Prostate gland (tissue), 2 donors: ENCODE measurements at regions not wholly inside any gene's neighbourhood (a gene's known extent, or its start where the extent isn't known, plus 50 kb on each side); places are given as distances from the start of the nearest gene placed in this dataset.
"Not testable (repeated sequence)": the region's sequence is repeated elsewhere in the genome, so short reads cannot be mapped to it uniquely, and the experiment has no call there.

ENCODE experiments used
- DNase-seq: peaks from one replicate; pipeline ENCODE4 v3.0.0-alpha.2; 2019; ENCODE audit warnings: low spot score
- H3K27ac ChIP-seq, 2 donors: fragments of 200-600 bp; sonication (generic); 2 replicates each; pipeline ENCODE4 v1.5.1; 2017 to 2019
- H3K27me3 ChIP-seq: fragments of 200-600 bp; sonication (generic); replicated peaks from 2 replicates; pipeline ENCODE4 v1.5.1; 2019; ENCODE audit not compliant: insufficient read depth
- H3K36me3 ChIP-seq, 2 donors: fragments of 200-600 bp; sonication (generic); 1 replicate in 1 of 2; 2 replicates in 1 of 2; pipeline versions ENCODE4 v1.5.1 to v1.8.1; 2017 to 2019
- H3K4me1 ChIP-seq: fragments of 200-600 bp; sonication (generic); replicated peaks from 2 replicates; pipeline ENCODE4 v1.5.1; 2019
- H3K4me3 ChIP-seq, 2 donors: fragments of 200-600 bp; sonication (generic); 2 replicates each; pipeline ENCODE4 v1.5.1; 2017 to 2019
- H3K9me3 ChIP-seq: fragments of 200-600 bp; sonication (generic); 2 replicates; pipeline ENCODE4 v1.5.1; 2017
- POLR2A ChIP-seq: fragments of 450-650 bp; IDR thresholded peaks from one replicate; pipeline ENCODE4 v1.6.1; 2016; ENCODE audit warnings: antibody characterized with exemption, mild to moderate bottlenecking
- POLR2AphosphoS5 ChIP-seq: sonication (generic); formaldehyde crosslinking; IDR thresholded peaks from one replicate; pipeline ENCODE4 v1.6.1; 2017; ENCODE audit warnings: antibody characterized with exemption
- WGBS: methylation state at CpG from one replicate; pipeline ENCODE4 v1.1.5; 2018; 5-methylcytosine and 5-hydroxymethylcytosine counted together
- intact Hi-C: fragments of 100-400 bp; cut with DNase I; formaldehyde crosslinking; loops from one replicate; pipeline ENCODE4 v1.14.2; 2022
- TF ChIP-seq, protein P1 (sequence below), 4 experiments: fragments of 200-600 bp in 2 of 4; fragments of 450-650 bp in 2 of 4; sonication (generic) in 2 of 4; IDR thresholded peaks; 1 replicate in 3 of 4; 2 replicates in 1 of 4; pipeline ENCODE4 v1.5.1; 2016 to 2019; ENCODE audit warnings: antibody characterized with exemption in 4 of 4, mild to moderate bottlenecking in 2 of 4, moderate library complexity in 2 of 4

DNA sequence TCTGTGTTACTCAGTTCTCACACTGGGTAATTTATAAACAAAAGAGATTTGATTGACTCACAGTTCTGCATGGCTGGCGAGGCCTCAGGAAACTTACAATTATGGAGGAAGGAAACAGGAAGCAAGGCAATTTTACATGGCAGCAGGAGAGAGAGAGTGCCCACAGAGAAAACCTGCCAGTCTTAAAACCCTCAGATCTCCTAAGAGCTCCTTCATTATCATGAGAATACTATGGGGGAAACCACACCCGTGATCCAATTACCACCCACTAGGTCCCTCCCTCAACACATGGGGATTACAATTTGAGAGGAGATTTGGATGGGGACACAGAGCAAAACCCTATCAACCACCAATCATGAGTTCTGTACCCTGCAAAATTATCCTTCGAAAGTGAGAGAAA is 1180.8 kb downstream of the JRKL start:
- DNase-seq, result no peak
- no peak for TF ChIP-seq POLR2A
- no peak for TF ChIP-seq POLR2AphosphoS5
- TF ChIP-seq, protein P1, sequence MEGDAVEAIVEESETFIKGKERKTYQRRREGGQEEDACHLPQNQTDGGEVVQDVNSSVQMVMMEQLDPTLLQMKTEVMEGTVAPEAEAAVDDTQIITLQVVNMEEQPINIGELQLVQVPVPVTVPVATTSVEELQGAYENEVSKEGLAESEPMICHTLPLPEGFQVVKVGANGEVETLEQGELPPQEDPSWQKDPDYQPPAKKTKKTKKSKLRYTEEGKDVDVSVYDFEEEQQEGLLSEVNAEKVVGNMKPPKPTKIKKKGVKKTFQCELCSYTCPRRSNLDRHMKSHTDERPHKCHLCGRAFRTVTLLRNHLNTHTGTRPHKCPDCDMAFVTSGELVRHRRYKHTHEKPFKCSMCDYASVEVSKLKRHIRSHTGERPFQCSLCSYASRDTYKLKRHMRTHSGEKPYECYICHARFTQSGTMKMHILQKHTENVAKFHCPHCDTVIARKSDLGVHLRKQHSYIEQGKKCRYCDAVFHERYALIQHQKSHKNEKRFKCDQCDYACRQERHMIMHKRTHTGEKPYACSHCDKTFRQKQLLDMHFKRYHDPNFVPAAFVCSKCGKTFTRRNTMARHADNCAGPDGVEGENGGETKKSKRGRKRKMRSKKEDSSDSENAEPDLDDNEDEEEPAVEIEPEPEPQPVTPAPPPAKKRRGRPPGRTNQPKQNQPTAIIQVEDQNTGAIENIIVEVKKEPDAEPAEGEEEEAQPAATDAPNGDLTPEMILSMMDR (IDR thresholded peaks at IDR 0.05), result no peak
- no peaks in the 10 kb centered on the region for H3K4me1 ChIP-seq
- intact Hi-C loops, result no loop called here
- H3K9me3 ChIP-seq, result no peaks in the 10 kb centered on the region
- H3K27ac ChIP-seq, result no peak overlapping the region
- 56% methylated on average over 3 of the region's 3 CpGs for WGBS
- no peaks in the 10 kb centered on the region for H3K36me3 ChIP-seq
- H3K4me3 ChIP-seq, result no peak overlapping the region
- H3K27me3 ChIP-seq, result no peaks in the 10 kb centered on the region

DNA sequence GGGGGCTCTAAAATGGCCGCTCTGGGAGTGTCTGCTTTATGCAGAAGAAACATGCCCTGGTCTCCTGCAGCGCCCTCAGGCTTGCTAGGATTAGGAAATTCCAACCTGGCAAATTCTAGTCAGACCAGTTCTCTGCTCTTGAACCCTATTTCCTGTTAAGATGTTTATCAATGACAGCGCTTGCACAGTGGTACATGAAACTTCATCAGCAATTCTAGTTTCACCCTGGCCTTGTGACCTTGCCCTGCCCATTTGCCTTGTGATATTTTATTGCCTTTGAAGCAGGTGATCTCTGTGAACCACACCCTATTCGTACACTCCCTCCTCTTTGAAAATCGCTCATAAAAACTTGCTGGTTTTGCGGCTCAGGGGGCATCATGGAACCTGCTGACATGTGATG is 1184.0 kb downstream of the JRKL start:
- H3K9me3 ChIP-seq, H3K27me3 ChIP-seq, H3K4me3 ChIP-seq, H3K36me3 ChIP-seq, H3K4me1 ChIP-seq, DNase-seq, intact Hi-C loops, H3K27ac ChIP-seq: not testable (repeated sequence)
- WGBS, result 47% methylated on average over 6 of the region's 6 CpGs

DNA sequence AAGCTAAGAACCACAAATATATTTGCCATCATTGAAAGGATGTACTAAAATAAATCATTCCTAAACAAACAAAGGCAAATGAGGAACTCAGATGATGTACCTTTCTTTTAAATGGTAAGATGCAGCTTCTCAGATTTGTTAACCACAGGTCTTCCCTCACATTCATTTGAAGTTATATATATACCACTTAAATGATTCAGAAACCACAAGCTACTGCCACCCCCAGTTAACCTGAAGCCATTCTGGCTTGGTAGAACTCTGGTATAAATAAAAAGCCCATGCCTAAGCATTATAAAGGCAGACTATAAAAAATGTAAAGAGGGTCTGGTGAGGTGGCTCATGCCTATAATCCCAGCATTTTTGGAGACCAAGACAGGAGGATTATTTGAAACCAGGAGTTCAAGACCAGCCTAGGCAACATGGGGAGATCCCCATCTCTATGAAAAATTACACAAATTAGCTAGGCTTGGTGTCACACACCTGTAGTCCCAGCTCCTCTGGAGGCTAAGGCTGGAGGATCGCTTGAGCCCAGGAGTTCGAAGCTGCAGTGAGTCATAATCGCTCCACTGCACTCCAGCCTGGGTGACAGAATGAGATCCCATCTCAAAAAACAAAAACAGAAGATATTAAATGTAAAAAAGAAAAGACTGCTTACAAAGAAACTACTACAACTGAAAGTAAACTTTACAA is 1185.3 kb downstream of the JRKL start:
- no peak for DNase-seq
- WGBS, result 98% methylated on average over 3 of the region's 3 CpGs
- intact Hi-C loops, result no loop called here
- H3K27me3 ChIP-seq, result no peaks in the 10 kb centered on the region
- no peaks in the 10 kb centered on the region for H3K9me3 ChIP-seq
- H3K27ac ChIP-seq, result no peak overlapping the region
- no peak for TF ChIP-seq POLR2AphosphoS5
- TF ChIP-seq POLR2A, result no peak
- TF ChIP-seq, protein P1 (IDR thresholded peaks at IDR 0.05), result no peak
- H3K4me3 ChIP-seq, result no peak overlapping the region
- H3K4me1 ChIP-seq, result no peaks in the 10 kb centered on the region
- no peaks in the 10 kb centered on the region for H3K36me3 ChIP-seq

DNA sequence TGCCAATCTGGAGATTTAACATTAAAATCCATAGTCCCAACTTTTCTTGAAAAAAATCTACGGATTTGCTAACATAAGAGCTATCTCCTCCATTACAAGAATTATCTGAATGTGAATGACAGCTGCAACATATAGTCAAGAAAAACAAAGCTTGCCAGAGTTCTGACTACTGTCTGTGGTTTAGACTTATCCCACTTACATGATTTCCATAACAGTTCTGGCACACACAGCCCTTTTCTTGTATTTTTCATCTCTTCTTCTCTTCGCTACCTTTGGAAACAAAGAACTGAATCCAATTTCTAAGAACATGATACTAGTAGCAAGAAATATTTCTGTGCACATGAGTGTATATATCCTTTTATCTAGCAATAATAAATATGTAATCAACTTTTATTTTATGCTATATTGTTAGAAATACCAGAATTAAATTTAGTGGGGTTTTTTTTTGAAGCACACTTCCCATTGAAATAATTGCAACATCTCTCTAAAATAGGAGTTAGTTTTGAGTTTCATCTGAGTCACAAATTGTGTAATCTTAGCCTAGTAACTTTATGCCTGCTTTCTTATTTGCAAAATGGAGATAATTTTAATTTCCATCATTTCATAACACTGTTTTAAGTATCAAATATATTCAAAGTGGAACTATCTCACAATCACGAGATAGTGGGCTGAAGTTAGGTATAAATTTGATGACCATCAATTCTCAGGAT is 1217.6 kb downstream of the JRKL start:
- Histone ChIP-seq H3K9me3 (no peaks in the 10 kb centered on the region), H3K27ac (no peak overlapping the region), H3K4me1 (no peaks in the 10 kb centered on the region), H3K27me3 (no peaks in the 10 kb centered on the region), H3K4me3 (no peak overlapping the region), H3K36me3 (no peaks in the 10 kb centered on the region)
- TF ChIP-seq, protein P1 (IDR thresholded peaks at IDR 0.05), result no peak
- TF ChIP-seq POLR2A, result no peak
- TF ChIP-seq POLR2AphosphoS5, result no peak
- no peak for DNase-seq
- intact Hi-C loops, result no loop called here
- 91% methylated on average over 3 of the region's 3 CpGs for WGBS

DNA sequence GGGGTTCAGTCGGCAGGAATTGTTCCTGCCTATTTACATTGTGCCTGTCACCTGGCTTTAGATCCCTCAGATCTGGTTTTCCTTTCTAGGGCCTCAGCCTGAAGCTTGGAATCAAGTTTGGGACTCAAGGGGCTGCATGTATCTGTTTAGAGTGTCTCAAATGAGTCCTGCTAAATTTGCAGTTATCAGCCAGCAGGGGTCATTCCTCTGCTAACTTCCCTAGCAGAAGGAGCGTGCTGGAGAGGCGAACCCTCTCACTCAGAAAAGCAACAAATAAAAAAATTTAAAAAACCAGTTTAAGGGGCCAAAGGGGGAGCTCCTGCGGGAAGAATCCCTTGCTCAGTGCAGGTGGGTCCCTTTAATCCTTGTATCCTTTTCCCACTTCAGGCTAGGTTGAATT is 1220.2 kb downstream of the JRKL start:
- H3K4me3 ChIP-seq, result no peak overlapping the region
- 58% methylated on average over 4 of the region's 4 CpGs for WGBS
- no peaks in the 10 kb centered on the region for H3K4me1 ChIP-seq
- H3K27me3 ChIP-seq, result no peaks in the 10 kb centered on the region
- no peak for DNase-seq
- no peaks in the 10 kb centered on the region for H3K9me3 ChIP-seq
- H3K27ac ChIP-seq, result no peak overlapping the region
- H3K36me3 ChIP-seq, result no peaks in the 10 kb centered on the region
- TF ChIP-seq POLR2AphosphoS5, result no peak
- TF ChIP-seq POLR2A, result no peak
- TF ChIP-seq, protein P1 (IDR thresholded peaks at IDR 0.05), result no peak
- intact Hi-C loops, result no loop called here
